ENCODE measurements at regions not wholly inside any gene's neighbourhood (a gene's known extent, or its start where the extent isn't known, plus 50 kb on each side); places are given as distances from the start of the nearest gene placed in this dataset.

DNA sequence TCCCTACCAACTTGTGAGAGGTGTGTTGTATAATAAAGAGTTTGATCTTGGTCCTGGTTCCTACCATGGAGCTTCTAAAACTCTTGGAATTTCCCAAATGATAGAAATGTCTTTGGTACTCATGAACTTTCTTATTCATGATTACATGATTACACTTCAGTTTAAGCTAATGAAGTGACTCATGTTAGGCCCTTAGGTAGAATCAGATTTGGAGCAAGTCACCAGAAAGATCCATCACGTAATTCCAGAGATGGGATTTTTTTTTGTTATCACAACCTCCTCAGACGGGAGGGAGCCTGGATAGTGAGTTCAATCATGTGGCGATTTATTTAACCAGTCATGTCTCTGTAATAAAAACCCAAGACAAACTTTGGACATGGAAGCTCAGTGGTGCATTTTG is 1287.6 kb upstream of the ZEB2 start:
- TF ChIP-seq TOX (CRISPR knock-in tag; IDR thresholded peaks at IDR 0.05; ENCODE audit: borderline replicate concordance) (no peak), ESRRG (CRISPR knock-in tag; IDR thresholded peaks at IDR 0.05) (no peak), ZNF565 (CRISPR knock-in tag; conservative IDR thresholded peaks at IDR 0.05; ENCODE audit: low read depth) (no peak), ZC3H10 (CRISPR knock-in tag; IDR thresholded peaks at IDR 0.05) (no peak), TCF4 (CRISPR knock-in tag; IDR thresholded peaks at IDR 0.05; ENCODE audit: borderline replicate concordance) (no peak), OSR1 (CRISPR knock-in tag; IDR thresholded peaks at IDR 0.05) (no peak), ZFP30 (CRISPR knock-in tag; IDR thresholded peaks at IDR 0.05) (no peak), RARB (CRISPR knock-in tag; IDR thresholded peaks at IDR 0.05) (no peak), ZNF8 (CRISPR knock-in tag; IDR thresholded peaks at IDR 0.05) (no peak), SNAI2 (CRISPR knock-in tag; IDR thresholded peaks at IDR 0.05) (no peak), ISL1 (CRISPR knock-in tag; IDR thresholded peaks at IDR 0.05) (no peak), CSDC2 (CRISPR knock-in tag; IDR thresholded peaks at IDR 0.05) (no peak), GLIS3 (CRISPR knock-in tag; IDR thresholded peaks at IDR 0.05) (no peak)
- TF ChIP-seq, protein P1, sequence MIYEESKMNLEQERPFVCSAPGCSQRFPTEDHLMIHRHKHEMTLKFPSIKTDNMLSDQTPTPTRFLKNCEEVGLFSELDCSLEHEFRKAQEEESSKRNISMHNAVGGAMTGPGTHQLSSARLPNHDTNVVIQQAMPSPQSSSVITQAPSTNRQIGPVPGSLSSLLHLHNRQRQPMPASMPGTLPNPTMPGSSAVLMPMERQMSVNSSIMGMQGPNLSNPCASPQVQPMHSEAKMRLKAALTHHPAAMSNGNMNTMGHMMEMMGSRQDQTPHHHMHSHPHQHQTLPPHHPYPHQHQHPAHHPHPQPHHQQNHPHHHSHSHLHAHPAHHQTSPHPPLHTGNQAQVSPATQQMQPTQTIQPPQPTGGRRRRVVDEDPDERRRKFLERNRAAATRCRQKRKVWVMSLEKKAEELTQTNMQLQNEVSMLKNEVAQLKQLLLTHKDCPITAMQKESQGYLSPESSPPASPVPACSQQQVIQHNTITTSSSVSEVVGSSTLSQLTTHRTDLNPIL (CRISPR knock-in tag; IDR thresholded peaks at IDR 0.05; ENCODE audit: low read depth), result no peak
- TF ChIP-seq, protein P2, sequence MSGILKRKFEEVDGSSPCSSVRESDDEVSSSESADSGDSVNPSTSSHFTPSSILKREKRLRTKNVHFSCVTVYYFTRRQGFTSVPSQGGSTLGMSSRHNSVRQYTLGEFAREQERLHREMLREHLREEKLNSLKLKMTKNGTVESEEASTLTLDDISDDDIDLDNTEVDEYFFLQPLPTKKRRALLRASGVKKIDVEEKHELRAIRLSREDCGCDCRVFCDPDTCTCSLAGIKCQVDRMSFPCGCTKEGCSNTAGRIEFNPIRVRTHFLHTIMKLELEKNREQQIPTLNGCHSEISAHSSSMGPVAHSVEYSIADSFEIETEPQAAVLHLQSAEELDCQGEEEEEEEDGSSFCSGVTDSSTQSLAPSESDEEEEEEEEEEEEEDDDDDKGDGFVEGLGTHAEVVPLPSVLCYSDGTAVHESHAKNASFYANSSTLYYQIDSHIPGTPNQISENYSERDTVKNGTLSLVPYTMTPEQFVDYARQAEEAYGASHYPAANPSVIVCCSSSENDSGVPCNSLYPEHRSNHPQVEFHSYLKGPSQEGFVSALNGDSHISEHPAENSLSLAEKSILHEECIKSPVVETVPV (CRISPR knock-in tag; IDR thresholded peaks at IDR 0.05), result no peak
- ATAC-seq, result no peak

GRCh38 chr2:145806546-145806945 is 1286.6 kb upstream of the ZEB2 start:
- ATAC-seq, result no peak
- TF ChIP-seq, protein P3, sequence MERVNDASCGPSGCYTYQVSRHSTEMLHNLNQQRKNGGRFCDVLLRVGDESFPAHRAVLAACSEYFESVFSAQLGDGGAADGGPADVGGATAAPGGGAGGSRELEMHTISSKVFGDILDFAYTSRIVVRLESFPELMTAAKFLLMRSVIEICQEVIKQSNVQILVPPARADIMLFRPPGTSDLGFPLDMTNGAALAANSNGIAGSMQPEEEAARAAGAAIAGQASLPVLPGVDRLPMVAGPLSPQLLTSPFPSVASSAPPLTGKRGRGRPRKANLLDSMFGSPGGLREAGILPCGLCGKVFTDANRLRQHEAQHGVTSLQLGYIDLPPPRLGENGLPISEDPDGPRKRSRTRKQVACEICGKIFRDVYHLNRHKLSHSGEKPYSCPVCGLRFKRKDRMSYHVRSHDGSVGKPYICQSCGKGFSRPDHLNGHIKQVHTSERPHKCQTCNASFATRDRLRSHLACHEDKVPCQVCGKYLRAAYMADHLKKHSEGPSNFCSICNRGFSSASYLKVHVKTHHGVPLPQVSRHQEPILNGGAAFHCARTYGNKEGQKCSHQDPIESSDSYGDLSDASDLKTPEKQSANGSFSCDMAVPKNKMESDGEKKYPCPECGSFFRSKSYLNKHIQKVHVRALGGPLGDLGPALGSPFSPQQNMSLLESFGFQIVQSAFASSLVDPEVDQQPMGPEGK (CRISPR knock-in tag; IDR thresholded peaks at IDR 0.05; ENCODE audit: borderline replicate concordance), result no peak
- TF ChIP-seq SNAI2 (CRISPR knock-in tag; IDR thresholded peaks at IDR 0.05) (no peak), BACH2 (CRISPR knock-in tag; IDR thresholded peaks at IDR 0.05; ENCODE audit: borderline replicate concordance) (no peak), TOX (CRISPR knock-in tag; IDR thresholded peaks at IDR 0.05; ENCODE audit: borderline replicate concordance) (no peak), ZFP30 (CRISPR knock-in tag; IDR thresholded peaks at IDR 0.05) (no peak), GLIS3 (CRISPR knock-in tag; IDR thresholded peaks at IDR 0.05) (no peak), ISL1 (CRISPR knock-in tag; IDR thresholded peaks at IDR 0.05) (no peak), OSR1 (CRISPR knock-in tag; IDR thresholded peaks at IDR 0.05) (no peak), ZC3H10 (CRISPR knock-in tag; IDR thresholded peaks at IDR 0.05) (no peak)
- TF ChIP-seq, protein P4, sequence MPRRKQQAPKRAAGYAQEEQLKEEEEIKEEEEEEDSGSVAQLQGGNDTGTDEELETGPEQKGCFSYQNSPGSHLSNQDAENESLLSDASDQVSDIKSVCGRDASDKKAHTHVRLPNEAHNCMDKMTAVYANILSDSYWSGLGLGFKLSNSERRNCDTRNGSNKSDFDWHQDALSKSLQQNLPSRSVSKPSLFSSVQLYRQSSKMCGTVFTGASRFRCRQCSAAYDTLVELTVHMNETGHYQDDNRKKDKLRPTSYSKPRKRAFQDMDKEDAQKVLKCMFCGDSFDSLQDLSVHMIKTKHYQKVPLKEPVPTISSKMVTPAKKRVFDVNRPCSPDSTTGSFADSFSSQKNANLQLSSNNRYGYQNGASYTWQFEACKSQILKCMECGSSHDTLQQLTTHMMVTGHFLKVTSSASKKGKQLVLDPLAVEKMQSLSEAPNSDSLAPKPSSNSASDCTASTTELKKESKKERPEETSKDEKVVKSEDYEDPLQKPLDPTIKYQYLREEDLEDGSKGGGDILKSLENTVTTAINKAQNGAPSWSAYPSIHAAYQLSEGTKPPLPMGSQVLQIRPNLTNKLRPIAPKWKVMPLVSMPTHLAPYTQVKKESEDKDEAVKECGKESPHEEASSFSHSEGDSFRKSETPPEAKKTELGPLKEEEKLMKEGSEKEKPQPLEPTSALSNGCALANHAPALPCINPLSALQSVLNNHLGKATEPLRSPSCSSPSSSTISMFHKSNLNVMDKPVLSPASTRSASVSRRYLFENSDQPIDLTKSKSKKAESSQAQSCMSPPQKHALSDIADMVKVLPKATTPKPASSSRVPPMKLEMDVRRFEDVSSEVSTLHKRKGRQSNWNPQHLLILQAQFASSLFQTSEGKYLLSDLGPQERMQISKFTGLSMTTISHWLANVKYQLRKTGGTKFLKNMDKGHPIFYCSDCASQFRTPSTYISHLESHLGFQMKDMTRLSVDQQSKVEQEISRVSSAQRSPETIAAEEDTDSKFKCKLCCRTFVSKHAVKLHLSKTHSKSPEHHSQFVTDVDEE (CRISPR knock-in tag; IDR thresholded peaks at IDR 0.05), result no peak

DNA sequence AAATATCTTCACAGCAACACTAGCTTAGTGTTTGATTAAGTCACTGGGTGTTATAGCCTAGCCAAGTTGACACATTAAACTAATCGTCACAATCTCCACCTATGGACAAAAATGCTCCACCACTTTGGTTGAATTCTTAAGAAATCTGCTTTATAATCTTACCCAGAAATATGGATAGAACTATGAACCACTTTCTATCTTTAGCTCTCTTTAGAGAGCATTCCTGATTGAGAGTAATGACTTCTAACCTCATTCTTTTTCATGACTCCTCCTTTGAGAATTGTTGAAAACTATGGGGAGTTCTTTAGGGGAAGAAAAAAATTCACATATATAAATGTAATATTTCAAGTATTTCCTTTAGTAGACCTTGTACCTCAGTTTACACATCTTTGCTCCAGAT is 1282.2 kb upstream of the ZEB2 start:
- no peak for ATAC-seq
- no peak for TF ChIP-seq CSDC2 (CRISPR knock-in tag; IDR thresholded peaks at IDR 0.05)
- TF ChIP-seq ZFP30 (CRISPR knock-in tag; IDR thresholded peaks at IDR 0.05), result no peak
- TF ChIP-seq, protein P4 (CRISPR knock-in tag; IDR thresholded peaks at IDR 0.05), result no peak
- no peak for TF ChIP-seq ESRRG (CRISPR knock-in tag; IDR thresholded peaks at IDR 0.05)
- no peak for TF ChIP-seq TOX (CRISPR knock-in tag; IDR thresholded peaks at IDR 0.05; ENCODE audit: borderline replicate concordance)
- no peak for TF ChIP-seq ZNF565 (CRISPR knock-in tag; conservative IDR thresholded peaks at IDR 0.05; ENCODE audit: low read depth)
- no peak for TF ChIP-seq SNAI2 (CRISPR knock-in tag; IDR thresholded peaks at IDR 0.05)
